RWPE2 (cell line): ENCODE measurements at regions not wholly inside any gene's neighbourhood (a gene's known extent, or its start where the extent isn't known, plus 50 kb on each side); places are given as distances from the start of the nearest gene placed in this dataset.
A peak's percentile ranks its signal among the peaks of the same experiment; 100 is the strongest.

Source experiments
- ATAC-seq: fragments of 200-7000 bp; cut with Tn5 transposase; 3 replicates; pipeline ENCODE4 v1.9.1; 2021; ENCODE audit warnings: low read depth
- DNase-seq: peaks from one replicate; pipeline ENCODE4 v3.0.0-alpha.2; 2020; ENCODE audit warnings: low spot score
- H3K27ac ChIP-seq: fragments of 450-650 bp; 2 replicates; pipeline ENCODE4 v1.5.1; 2017; ENCODE audit warnings: mild to moderate bottlenecking; ENCODE audit not compliant: poor library complexity, severe bottlenecking
- H3K27me3 ChIP-seq: fragments of 250-450 bp; sonication (Bioruptor Pico); 2 replicates; pipeline ENCODE4 v1.5.1; 2021; ENCODE audit warnings: mild to moderate bottlenecking, moderate library complexity; ENCODE audit not compliant: insufficient read depth, poor library complexity, severe bottlenecking
- H3K36me3 ChIP-seq: fragments of 250-450 bp; sonication (Bioruptor Pico); 2 replicates; pipeline ENCODE4 v1.5.1; 2020; ENCODE audit warnings: low read depth, mild to moderate bottlenecking, moderate library complexity
- H3K4me1 ChIP-seq: fragments of 250-450 bp; sonication (Bioruptor Pico); 2 replicates; pipeline ENCODE4 v1.5.1; 2021; ENCODE audit warnings: mild to moderate bottlenecking, moderate library complexity; ENCODE audit not compliant: insufficient read depth, poor library complexity, severe bottlenecking
- H3K4me3 ChIP-seq: fragments of 250-450 bp; sonication (Bioruptor Pico); 2 replicates; pipeline ENCODE4 v1.5.1; 2021; ENCODE audit warnings: mild to moderate bottlenecking, moderate library complexity; ENCODE audit not compliant: severe bottlenecking
- H3K9me3 ChIP-seq: fragments of 250-450 bp; sonication (Bioruptor Pico); 2 replicates; pipeline ENCODE4 v1.5.1; 2021; ENCODE audit warnings: mild to moderate bottlenecking, moderate library complexity; ENCODE audit not compliant: severe bottlenecking
- TF ChIP-seq, protein P1 (sequence below): fragments of 450-650 bp; IDR thresholded peaks from one replicate; pipeline ENCODE4 v1.5.1; 2017; ENCODE audit warnings: mild to moderate bottlenecking, moderate library complexity; ENCODE audit not compliant: poor library complexity, severe bottlenecking

DNA sequence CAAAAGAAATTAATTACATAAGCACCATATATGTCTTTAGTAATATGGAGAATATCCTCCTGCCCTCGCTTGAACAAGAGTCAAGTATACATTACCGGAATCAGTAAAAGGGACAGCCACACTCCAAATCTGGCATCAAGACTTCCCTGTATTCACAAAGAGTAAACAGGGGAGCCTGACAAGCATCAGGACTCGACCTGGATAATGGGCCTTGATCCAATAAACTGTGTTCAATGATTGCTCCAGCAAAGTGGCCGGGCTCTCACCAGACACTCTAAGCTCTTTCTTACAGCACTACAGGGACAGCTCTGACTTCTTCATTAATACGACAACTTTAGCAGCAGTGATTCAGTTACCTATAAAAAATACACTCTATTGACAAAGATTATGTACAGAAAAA, 307.9 kb upstream of the POU3F2 start:
- Histone ChIP-seq H3K9me3 (no peaks in the 10 kb centered on the region), H3K36me3 (no peaks in the 10 kb centered on the region), H3K4me1 (no peaks in the 10 kb centered on the region), H3K27ac (no peak overlapping the region), H3K27me3 (no peaks in the 10 kb centered on the region), H3K4me3 (no peak overlapping the region)
- no peak for ATAC-seq
- TF ChIP-seq, protein P1, sequence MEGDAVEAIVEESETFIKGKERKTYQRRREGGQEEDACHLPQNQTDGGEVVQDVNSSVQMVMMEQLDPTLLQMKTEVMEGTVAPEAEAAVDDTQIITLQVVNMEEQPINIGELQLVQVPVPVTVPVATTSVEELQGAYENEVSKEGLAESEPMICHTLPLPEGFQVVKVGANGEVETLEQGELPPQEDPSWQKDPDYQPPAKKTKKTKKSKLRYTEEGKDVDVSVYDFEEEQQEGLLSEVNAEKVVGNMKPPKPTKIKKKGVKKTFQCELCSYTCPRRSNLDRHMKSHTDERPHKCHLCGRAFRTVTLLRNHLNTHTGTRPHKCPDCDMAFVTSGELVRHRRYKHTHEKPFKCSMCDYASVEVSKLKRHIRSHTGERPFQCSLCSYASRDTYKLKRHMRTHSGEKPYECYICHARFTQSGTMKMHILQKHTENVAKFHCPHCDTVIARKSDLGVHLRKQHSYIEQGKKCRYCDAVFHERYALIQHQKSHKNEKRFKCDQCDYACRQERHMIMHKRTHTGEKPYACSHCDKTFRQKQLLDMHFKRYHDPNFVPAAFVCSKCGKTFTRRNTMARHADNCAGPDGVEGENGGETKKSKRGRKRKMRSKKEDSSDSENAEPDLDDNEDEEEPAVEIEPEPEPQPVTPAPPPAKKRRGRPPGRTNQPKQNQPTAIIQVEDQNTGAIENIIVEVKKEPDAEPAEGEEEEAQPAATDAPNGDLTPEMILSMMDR: no peak
- DNase-seq: no peak

DNA sequence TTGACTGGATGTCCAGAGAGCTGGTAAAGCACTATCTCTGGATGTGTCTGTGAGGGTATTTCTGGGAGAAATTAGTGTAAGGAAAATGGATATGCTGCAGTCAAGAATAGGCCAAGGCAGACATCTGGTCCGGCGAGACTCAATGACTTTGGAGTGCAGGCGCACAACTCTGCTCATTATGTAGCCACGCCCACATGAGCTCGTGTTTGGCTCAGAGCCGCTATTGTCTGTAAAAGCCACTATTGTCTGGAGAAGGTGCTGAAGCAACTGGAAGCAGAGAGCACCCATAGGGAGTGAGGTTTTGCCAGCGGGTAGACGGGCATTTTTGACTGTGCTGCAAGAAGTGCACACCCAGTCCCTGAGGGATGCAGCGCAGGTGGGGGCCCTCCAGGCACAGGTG, 305.0 kb upstream of the POU3F2 start:
- no peak overlapping the region for H3K27ac ChIP-seq
- H3K36me3 ChIP-seq: no peaks in the 10 kb centered on the region
- TF ChIP-seq, protein P1: no peak
- no peaks in the 10 kb centered on the region for H3K9me3 ChIP-seq
- ATAC-seq (no peak), DNase-seq (no peak)
- H3K4me1 ChIP-seq: no peaks in the 10 kb centered on the region
- H3K4me3 ChIP-seq: no peak overlapping the region
- no peaks in the 10 kb centered on the region for H3K27me3 ChIP-seq

DNA sequence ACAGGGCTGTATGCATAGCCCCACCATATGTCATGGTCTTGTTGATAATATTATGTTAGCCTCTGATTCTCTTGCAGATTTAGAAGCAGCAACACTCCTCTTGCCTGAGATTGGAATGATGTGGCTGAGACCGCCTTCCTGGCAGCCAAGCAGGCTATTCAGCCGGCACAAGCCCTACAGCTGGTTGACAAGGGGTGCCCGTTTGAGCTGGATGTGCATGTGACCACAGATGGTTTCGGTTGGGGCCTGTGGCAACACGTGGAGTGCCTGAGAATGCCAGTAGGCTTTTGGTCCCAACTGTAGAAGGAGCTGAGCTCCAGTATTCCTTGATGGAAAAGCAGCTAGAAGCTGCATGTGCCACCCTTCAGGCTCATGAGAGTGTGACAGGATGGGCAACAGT, 303.6 kb upstream of the POU3F2 start:
- Histone ChIP-seq H3K4me3 (no peak overlapping the region), H3K9me3 (no peaks in the 10 kb centered on the region), H3K36me3 (no peaks in the 10 kb centered on the region), H3K4me1 (no peaks in the 10 kb centered on the region), H3K27ac (no peak overlapping the region), H3K27me3 (no peaks in the 10 kb centered on the region)
- TF ChIP-seq, protein P1: no peak
- DNase-seq (no peak), ATAC-seq (no peak)

DNA sequence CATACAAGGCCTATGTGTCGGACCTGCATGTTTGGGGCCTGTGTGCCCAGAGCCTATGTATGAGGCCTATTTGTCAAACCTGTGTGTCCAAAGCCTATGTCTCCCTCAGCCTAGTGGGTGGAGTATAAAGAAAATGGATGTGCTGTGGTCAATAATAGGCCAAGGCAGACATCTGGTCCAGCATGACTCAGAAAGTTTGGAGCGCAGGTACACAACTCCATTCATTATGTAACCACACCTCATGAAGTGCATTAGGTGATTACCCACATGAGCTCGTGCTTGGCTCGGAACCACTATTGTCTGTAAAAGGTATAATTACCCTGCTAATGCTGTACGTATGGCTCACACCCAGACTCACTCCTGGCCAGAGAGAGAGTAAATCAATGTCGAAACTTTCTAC, 302.4 kb upstream of the POU3F2 start:
- DNase-seq (no peak), ATAC-seq (no peak)
- H3K27ac ChIP-seq: no peak overlapping the region
- H3K36me3 ChIP-seq: no peaks in the 10 kb centered on the region
- no peaks in the 10 kb centered on the region for H3K4me1 ChIP-seq
- H3K27me3 ChIP-seq: no peaks in the 10 kb centered on the region
- H3K9me3 ChIP-seq: no peaks in the 10 kb centered on the region
- TF ChIP-seq, protein P1: no peak
- H3K4me3 ChIP-seq: no peak overlapping the region

DNA sequence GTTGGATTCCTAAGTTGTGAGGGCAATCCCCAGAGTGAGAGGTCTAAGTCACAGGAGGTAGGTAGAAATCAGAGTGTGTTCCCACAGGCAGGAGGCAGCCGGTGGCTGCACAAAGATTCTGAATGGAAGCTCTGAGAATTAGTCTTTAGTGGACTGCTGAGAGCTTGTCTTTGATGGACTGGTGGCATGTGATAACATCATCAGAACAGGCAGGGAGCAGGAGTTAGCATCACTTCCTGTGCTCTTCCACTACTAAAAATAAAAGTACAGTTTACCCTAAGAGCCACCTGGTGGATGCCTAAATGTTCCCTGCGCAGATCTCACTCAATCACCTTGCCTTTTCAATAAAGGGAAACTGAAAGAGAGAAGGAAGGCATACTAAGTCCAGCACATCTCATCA, 294.6 kb upstream of the POU3F2 start:
- DNase-seq (no peak), ATAC-seq (peak; percentile 46; the same call in 2 of the 3 replicates)
- H3K27ac ChIP-seq: no peak overlapping the region
- H3K9me3 ChIP-seq: no peaks in the 10 kb centered on the region
- TF ChIP-seq, protein P1: peak; percentile 17
- H3K4me3 ChIP-seq: no peak overlapping the region
- H3K27me3 ChIP-seq: no peaks in the 10 kb centered on the region
- no peaks in the 10 kb centered on the region for H3K4me1 ChIP-seq
- H3K36me3 ChIP-seq: no peaks in the 10 kb centered on the region
